ENCODE measurements at regions not wholly inside any gene's neighbourhood (a gene's known extent, or its start where the extent isn't known, plus 50 kb on each side); places are given as distances from the start of the nearest gene placed in this dataset.
"Not testable (repeated sequence)": the region's sequence is repeated elsewhere in the genome, so short reads cannot be mapped to it uniquely, and the experiment has no call there.

DNA sequence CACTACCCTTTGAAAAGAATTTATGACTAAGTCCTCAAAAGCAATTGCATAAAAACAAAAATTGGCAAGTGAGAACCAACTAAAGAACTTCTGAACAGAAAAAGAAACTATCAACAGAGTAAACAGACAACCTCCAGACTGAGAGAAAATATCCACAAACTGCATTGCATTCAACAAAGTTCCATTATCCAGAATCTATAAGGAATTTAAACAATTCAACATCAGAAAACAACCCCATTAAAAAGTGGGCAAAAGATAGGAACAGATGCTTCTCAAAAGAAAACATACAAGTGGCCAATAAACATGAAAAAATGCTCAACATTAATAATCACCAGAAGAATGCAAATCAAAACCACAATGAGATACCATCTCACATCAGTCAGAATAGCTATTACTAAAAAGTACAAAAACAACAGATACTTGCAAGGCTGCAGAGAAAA is 130.2 kb downstream of the GASK1B start:
- H3K27ac Mint-ChIP-seq: no peak overlapping the region
- DNase-seq: no peak
- no peak for ATAC-seq (ENCODE audit: low read depth in 2 of 2)
- no peaks in the 10 kb centered on the region for H3K27me3 Mint-ChIP-seq
- H3K4me3 Mint-ChIP-seq: no peak overlapping the region
- H3K36me3 Mint-ChIP-seq: no peaks in the 10 kb centered on the region
- H3K4me1 Mint-ChIP-seq: no peaks in the 10 kb centered on the region
- H3K9me3 Mint-ChIP-seq: peaks cover 0 to 36% (median 8%) of the 10 kb centered on the region in 7 donors

DNA sequence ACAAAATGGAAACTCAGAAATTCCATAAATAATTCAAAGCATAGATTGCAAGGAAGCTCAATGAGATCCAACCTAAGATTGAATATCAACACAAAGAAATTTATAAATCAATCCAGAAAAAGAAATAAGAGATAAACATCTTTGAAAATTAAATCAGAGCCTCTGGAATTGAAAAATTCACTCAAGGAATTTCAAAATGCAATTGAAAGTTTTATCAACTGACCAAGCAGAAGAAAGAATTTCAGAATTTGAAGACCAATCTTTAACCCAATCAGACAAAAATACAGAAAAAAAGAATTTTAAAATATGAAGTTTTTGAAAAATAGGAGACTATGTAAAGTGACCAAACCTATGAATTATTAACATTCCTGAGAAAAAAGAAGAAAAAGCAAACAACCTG is 134.1 kb downstream of the GASK1B start:
- Mint-ChIP-seq H3K27ac (no peak overlapping the region), H3K9me3 (peaks cover 0 to 36% (median 8%) of the 10 kb centered on the region in 7 donors), H3K4me3 (no peak overlapping the region), H3K4me1 (no peaks in the 10 kb centered on the region), H3K36me3 (no peaks in the 10 kb centered on the region), H3K27me3 (no peaks in the 10 kb centered on the region)
- ATAC-seq (ENCODE audit: low read depth in 2 of 2) (no peak), DNase-seq (no peak)

DNA sequence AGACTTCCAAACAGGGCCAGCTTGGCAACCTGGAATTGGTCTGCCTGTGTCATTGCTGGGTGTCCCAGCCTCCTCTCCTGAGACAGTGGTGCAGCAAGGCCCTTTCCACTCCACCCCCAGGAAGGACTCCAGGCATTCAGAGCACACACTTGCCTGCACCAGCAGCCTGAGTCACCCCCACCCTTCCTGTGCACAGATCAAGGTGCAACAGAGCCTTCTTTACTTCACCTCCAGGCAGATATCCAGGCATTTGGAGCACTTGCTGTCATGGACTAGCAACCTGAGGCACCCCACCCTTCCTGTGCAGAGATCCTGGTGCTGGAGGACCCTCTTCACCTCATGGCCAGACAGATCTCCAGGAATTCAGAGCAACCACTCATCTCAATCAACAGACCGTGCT is 135.8 kb downstream of the GASK1B start:
- no peak overlapping the region for H3K4me3 Mint-ChIP-seq
- peaks cover 0 to 32% (median 8%) of the 10 kb centered on the region in 7 donors for H3K9me3 Mint-ChIP-seq
- H3K27me3 Mint-ChIP-seq: no peaks in the 10 kb centered on the region
- ATAC-seq (ENCODE audit: low read depth in 2 of 2) (no peak), DNase-seq (no peak)
- H3K27ac Mint-ChIP-seq: no peak overlapping the region
- H3K36me3 Mint-ChIP-seq: no peaks in the 10 kb centered on the region
- H3K4me1 Mint-ChIP-seq: no peaks in the 10 kb centered on the region

DNA sequence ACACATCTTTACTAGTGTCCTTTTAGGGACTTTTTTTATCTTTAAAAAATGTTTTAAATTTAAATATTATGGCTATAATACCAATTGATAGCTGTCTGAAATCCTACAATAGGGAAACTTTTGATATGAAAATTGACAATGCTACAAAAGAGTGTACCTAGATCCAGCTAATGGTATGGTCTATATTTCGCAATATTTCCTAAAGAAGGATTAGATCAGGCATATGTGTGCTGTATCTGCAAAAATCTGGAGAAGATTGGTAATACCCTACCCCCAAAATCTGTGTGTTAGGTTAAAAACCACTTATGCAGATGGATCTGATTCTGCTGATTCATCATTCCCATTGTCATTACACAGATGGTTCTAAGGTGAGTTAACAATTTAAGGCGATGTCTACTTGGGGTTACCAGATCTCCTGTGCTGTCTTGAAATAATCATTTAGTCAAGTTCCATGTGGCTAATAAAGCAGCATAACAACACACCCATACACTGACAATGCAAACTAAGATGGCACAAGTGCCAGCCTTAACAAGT is 137.1 kb downstream of the GASK1B start:
- H3K4me3 Mint-ChIP-seq: no peak overlapping the region
- ATAC-seq (ENCODE audit: low read depth in 2 of 2): no peak
- H3K36me3 Mint-ChIP-seq: no peaks in the 10 kb centered on the region
- no peak overlapping the region for H3K27ac Mint-ChIP-seq
- H3K9me3 Mint-ChIP-seq: peaks cover 0 to 24% (median 8%) of the 10 kb centered on the region in 7 donors
- H3K4me1 Mint-ChIP-seq: no peaks in the 10 kb centered on the region
- no peak for DNase-seq
- H3K27me3 Mint-ChIP-seq: no peaks in the 10 kb centered on the region

DNA sequence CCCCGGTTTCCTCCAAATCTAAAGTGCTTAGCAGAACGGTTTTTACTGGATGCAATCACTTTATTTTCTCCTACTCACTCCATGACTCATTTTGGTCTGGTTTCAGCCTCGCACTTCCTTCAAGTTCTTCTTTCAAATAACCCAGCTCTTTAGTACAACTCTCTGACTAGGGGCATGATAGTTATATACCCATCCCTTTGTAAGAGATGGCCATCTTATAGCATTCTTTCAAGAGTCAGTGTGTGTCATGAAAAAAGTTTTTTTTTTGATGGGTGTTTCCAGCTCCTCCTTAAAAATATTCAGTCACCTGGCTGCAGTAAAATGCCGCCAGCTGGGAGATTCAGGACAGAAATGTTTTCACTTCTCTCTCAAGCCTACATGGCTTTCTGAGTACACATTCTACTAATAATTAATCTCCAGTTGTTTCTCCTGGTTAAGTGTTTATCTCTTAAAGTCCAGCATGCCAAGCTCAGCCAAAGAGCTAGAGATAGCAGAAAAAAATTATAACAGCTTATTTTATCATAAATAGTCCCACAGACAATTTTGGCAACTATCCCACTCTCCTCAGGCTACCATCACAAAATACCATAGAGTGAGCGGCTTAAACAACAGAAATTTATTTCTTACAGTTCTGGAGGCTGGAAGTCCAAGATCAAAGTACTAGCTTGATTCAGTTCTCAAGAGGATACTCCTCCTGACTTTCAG is 139.3 kb downstream of the GASK1B start:
- H3K4me1 Mint-ChIP-seq: no peaks in the 10 kb centered on the region
- H3K4me3 Mint-ChIP-seq: no peak overlapping the region
- H3K27ac Mint-ChIP-seq: no peak overlapping the region
- H3K9me3 Mint-ChIP-seq: peaks cover 0 to 17% (median 10%) of the 10 kb centered on the region in 7 donors
- H3K36me3 Mint-ChIP-seq: no peaks in the 10 kb centered on the region
- ATAC-seq (ENCODE audit: low read depth in 2 of 2): no peak
- DNase-seq: no peak
- no peaks in the 10 kb centered on the region for H3K27me3 Mint-ChIP-seq

DNA sequence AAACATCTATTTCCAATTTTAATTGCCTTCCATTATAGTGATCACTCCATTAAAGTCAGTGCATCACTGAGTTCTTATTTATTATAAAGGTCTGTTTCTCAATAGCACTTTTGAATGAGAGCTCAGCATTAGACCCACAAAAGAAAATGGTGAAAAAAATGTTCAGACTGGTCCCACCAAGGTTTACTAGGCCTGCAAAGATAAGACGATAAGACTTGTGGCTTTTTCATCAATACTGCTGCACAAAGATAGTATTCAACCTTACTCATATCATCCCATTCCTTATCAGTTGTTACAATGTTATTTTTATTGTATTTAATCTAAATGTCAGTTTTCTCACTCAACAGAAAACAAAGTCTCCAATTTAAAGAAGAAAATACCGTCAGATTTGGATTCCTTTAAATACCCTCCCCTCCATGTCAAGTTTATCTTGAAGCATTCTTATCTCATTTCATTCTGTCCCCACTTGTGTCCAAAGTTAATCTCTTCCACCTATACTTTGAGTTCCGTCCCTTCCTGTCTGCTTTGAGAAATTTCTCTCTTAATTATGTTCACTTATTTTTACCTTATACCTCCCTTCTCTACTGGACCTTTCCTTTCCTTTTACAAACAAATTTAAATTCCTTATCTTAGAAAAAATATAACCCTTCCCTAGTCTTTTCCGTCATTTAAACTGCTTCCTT is 140.0 kb downstream of the GASK1B start:
- Mint-ChIP-seq H3K27ac (no peak overlapping the region), H3K27me3 (no peaks in the 10 kb centered on the region), H3K4me1 (no peaks in the 10 kb centered on the region), H3K4me3 (no peak overlapping the region), H3K9me3 (peaks cover 0 to 17% (median 10%) of the 10 kb centered on the region in 7 donors), H3K36me3 (no peaks in the 10 kb centered on the region)
- ATAC-seq (ENCODE audit: low read depth in 2 of 2) (no peak), DNase-seq (no peak)

DNA sequence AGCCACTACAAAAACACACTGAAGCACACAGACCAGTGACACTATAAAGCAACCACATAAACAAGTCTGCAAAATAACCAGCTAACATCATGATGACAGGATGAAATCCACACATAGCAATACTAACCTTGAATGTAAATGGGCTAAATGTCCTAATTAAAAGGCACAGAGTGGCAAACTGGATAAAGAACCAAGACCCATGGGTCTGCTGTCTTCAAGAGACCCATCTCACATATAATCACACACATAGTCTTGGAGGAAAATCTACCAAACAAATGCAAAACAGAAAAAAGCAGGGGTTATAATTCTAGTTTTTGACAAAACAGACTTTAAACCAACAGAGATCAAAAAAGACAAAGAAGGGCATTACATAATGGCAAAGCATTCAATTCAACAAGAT is 144.4 kb downstream of the GASK1B start:
- not testable (repeated sequence) for H3K27ac Mint-ChIP-seq; DNase-seq; ATAC-seq (ENCODE audit: low read depth in 2 of 2); H3K36me3 Mint-ChIP-seq; H3K27me3 Mint-ChIP-seq; H3K4me1 Mint-ChIP-seq; H3K4me3 Mint-ChIP-seq
- H3K9me3 Mint-ChIP-seq: peaks cover 0 to 17% (median 15%) of the 10 kb centered on the region in 7 donors

DNA sequence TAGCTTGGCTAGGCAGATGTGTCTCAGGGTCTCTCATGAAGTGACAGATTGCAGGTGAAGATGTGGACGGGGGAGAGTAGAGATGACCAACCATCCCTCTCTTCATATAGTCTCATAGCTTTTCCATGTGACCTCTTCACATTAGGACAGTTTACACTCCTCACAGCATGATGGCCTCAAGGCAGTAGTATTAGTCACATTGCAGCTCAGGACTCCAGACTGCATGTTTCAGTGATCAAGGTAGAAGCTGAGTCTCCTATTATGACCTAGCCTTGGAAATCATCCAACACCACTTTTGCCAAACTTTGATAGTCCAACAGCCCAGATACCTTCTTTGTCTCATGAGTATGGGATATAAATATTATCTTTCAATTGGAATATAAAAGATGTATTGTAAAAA is 147.7 kb downstream of the GASK1B start:
- no peaks in the 10 kb centered on the region for H3K36me3 Mint-ChIP-seq
- H3K9me3 Mint-ChIP-seq: peaks cover 0 to 16% (median 9%) of the 10 kb centered on the region in 7 donors
- H3K27ac Mint-ChIP-seq: no peak overlapping the region
- no peaks in the 10 kb centered on the region for H3K4me1 Mint-ChIP-seq
- H3K27me3 Mint-ChIP-seq: no peaks in the 10 kb centered on the region
- no peak overlapping the region for H3K4me3 Mint-ChIP-seq
- ATAC-seq (ENCODE audit: low read depth in 2 of 2): no peak
- no peak for DNase-seq

DNA sequence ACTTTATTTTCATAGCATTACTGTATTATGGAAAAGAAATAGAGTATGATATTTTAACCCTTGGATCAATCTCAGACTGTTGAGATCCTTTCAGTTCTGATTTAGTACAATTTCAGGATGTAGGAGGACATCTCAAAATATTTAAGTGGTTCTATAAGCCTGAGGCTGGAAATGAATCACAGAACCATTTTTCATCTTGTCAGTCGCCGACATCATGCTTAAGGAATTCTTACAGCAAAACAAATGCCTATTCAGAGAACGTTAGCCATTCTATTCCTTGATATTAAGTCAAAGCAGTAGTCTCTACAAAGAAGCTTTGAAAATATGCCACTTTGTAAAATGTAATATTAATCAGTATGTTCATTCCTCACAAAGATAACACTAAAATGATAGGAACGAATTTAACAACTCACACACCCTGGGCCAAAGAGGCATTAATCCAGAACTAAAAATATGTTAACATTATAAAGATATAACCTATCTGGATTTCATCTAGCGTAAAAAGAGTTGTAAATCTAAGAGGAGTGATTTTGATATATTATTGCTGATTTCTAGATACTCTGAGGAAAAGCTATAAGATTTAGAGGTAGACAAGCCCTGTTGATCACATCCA is 152.0 kb downstream of the GASK1B start:
- H3K4me1 Mint-ChIP-seq: no peaks in the 10 kb centered on the region
- H3K9me3 Mint-ChIP-seq: peaks cover 0 to 2% (median 0%) of the 10 kb centered on the region in 7 donors
- no peaks in the 10 kb centered on the region for H3K36me3 Mint-ChIP-seq
- no peaks in the 10 kb centered on the region for H3K27me3 Mint-ChIP-seq
- no peak overlapping the region for H3K27ac Mint-ChIP-seq
- ATAC-seq (ENCODE audit: low read depth in 2 of 2) (no peak), DNase-seq (no peak)
- no peak overlapping the region for H3K4me3 Mint-ChIP-seq

DNA sequence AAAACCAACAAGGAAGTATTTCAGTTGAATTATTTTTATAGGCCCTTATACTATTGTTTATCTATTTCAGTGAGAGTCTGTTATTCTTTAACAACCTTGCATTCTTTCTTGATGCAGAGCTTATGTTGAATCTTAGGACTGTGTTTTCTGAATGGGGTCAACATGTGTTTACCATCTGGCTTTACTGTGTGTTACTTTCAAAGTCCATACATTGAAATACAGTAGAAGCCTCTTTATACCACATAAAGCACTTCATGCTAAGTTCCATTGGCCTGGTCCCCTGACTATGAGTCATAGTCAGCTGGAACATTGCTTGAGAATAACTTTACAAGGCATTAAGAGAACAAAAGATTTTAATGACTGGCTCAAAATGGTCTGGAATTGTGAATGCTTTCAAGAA is 152.6 kb downstream of the GASK1B start:
- Mint-ChIP-seq H3K9me3 (no peaks in the 10 kb centered on the region), H3K4me3 (no peak overlapping the region), H3K27ac (no peak overlapping the region), H3K4me1 (no peaks in the 10 kb centered on the region), H3K27me3 (no peaks in the 10 kb centered on the region), H3K36me3 (no peaks in the 10 kb centered on the region)
- ATAC-seq (ENCODE audit: low read depth in 2 of 2): no peak
- DNase-seq: no peak

DNA sequence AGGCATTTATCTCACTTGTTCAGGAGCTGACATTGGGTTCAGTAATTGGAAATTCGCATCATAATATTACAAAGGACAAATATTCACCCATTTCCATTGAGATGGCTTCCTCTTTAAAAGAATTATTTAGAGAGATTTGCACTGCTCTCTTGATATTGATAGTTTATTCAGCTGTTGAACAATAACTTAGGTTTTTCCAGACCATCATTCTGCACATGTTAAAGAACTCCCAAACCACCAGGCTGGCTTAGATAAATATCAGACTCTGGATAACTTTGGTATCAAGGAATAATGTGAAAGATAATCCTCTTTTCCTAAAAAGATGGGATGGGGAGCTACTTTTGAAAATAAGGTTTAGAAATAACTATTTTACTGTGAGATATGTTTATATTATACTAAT is 154.0 kb downstream of the GASK1B start:
- H3K27ac Mint-ChIP-seq: no peak overlapping the region
- ATAC-seq (ENCODE audit: low read depth in 2 of 2) (no peak), DNase-seq (no peak)
- H3K4me3 Mint-ChIP-seq: no peak overlapping the region
- H3K9me3 Mint-ChIP-seq: no peaks in the 10 kb centered on the region
- H3K36me3 Mint-ChIP-seq: no peaks in the 10 kb centered on the region
- no peaks in the 10 kb centered on the region for H3K4me1 Mint-ChIP-seq
- no peaks in the 10 kb centered on the region for H3K27me3 Mint-ChIP-seq

DNA sequence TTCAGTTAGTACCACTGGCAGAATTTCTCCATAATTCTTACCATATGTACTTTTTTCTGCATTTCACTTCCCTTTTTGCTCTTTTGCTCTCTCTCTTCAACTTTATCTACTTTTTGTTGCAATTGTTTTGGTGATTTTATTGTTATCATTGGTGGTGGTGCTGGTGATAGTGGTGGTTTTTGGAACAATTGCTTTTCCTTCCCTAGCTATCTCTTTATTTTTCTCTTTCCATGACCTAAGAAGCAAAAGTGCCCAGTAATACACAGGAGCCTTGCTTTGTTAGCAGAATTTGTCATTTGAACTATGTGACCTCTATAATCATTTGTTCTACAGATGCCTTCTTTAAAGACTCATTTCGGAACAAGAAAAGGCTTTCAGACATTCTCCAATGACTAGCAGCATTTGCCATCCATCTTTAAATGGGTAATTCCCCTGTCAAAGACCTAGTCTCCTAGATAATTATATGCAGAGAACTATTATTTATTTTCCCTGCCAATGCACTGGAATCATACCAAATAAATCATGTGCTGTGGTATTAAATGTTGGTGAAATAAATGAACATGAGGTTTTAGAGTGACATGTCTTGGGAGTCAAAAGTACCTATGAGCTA is 154.5 kb downstream of the GASK1B start:
- Mint-ChIP-seq H3K27ac (no peak overlapping the region), H3K4me3 (no peak overlapping the region), H3K4me1 (no peaks in the 10 kb centered on the region), H3K9me3 (no peaks in the 10 kb centered on the region), H3K36me3 (no peaks in the 10 kb centered on the region), H3K27me3 (no peaks in the 10 kb centered on the region)
- no peak for ATAC-seq (ENCODE audit: low read depth in 2 of 2)
- DNase-seq: no peak

DNA sequence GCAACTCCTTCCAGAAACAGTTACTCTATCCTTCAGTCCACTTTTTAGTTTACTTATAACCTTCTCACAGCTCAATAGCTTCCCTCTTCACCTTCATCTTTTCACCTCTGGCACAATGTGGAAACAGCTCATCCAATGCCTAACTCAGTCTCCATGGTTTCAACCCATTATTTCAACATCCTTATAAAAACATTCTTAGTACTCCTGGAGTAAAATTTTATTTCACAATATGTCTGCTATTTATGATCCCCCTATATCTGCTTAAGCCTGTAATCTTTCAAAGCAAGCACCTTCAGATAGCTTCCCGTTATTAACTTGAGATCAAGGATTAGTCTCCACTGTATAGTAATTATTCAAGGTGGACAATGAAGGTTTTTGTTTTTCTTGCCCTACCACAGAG is 156.3 kb downstream of the GASK1B start:
- ATAC-seq (ENCODE audit: low read depth in 2 of 2) (no peak), DNase-seq (no peak)
- Mint-ChIP-seq H3K9me3 (no peaks in the 10 kb centered on the region), H3K4me1 (no peaks in the 10 kb centered on the region), H3K27ac (no peak overlapping the region), H3K27me3 (no peaks in the 10 kb centered on the region), H3K4me3 (no peak overlapping the region), H3K36me3 (no peaks in the 10 kb centered on the region)

DNA sequence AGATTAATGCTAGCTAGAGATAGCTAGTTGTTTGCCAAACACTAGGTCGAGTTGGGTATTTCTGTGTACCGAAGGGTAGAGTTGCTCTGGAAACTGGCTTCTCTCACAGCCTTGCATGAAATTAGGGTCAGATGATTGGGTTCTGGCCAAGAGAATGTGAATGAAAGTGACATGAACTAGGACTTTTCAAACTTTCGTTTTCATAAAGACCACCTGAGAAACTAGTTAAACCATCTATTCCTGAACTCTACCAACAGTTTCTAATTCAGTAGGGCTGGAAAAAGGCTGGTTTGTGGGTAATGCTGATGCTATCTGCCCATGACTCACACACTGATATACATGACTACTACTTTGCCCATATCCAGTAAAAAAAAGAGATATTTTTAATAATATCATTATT is 157.6 kb downstream of the GASK1B start:
- DNase-seq: no peak
- H3K4me1 Mint-ChIP-seq: no peaks in the 10 kb centered on the region
- ATAC-seq (ENCODE audit: low read depth in 2 of 2): no peak
- H3K9me3 Mint-ChIP-seq: no peaks in the 10 kb centered on the region
- no peak overlapping the region for H3K4me3 Mint-ChIP-seq
- H3K36me3 Mint-ChIP-seq: no peaks in the 10 kb centered on the region
- no peaks in the 10 kb centered on the region for H3K27me3 Mint-ChIP-seq
- no peak overlapping the region for H3K27ac Mint-ChIP-seq
